Stomach (tissue), 4 donors: ENCODE measurements at regions not wholly inside any gene's neighbourhood (a gene's known extent, or its start where the extent isn't known, plus 50 kb on each side); places are given as distances from the start of the nearest gene placed in this dataset.

Experiments used
- CTCF ChIP-seq, 7 experiments: fragments of 450-650 bp in 4 of 7; fragments of 200-600 bp in 3 of 7; sonication (generic) in 3 of 7; IDR thresholded peaks; one replicate each; pipeline ENCODE4 v1.5.1; 2016 to 2019; ENCODE audit warnings: antibody characterized with exemption in 7 of 7, control low read depth in 2 of 7, mild to moderate bottlenecking in 1 of 7
- POLR2AphosphoS5 ChIP-seq, 3 donors: sonication (generic); formaldehyde crosslinking; IDR thresholded peaks; one replicate each; pipeline ENCODE4 v1.6.1; 2016; ENCODE audit warnings: antibody characterized with exemption in 3 of 3

- TF ChIP-seq CTCF (IDR thresholded peaks at IDR 0.05) (no peak), POLR2AphosphoS5 (IDR thresholded peaks at IDR 0.05) (no peak)
Observed at GRCh38 chr13:89053418-89053817, 1382.2 kb downstream of the SLITRK5 start.
